Gastrocnemius medialis (tissue), 4 donors: ENCODE measurements at regions not wholly inside any gene's neighbourhood (a gene's known extent, or its start where the extent isn't known, plus 50 kb on each side); places are given as distances from the start of the nearest gene placed in this dataset.

Experiments
- ATAC-seq, 2 donors: fragments of 150-250 bp; one replicate each; pipeline ENCODE4 v1.9.1; 2016
- DNase-seq, 2 donors: peaks; one replicate each; pipeline ENCODE4 v3.0.0-alpha.2; 2019
- H3K27ac ChIP-seq, 4 donors: fragments of 200-600 bp; sonication (generic); 1 replicate in 1 of 4; 2 replicates in 3 of 4; pipeline ENCODE4 v1.5.1; 2016 to 2018; ENCODE audit warnings: mild to moderate bottlenecking in 2 of 4, moderate library complexity in 1 of 4
- H3K27me3 ChIP-seq, 3 donors: fragments of 200-600 bp; sonication (generic) in 2 of 3; 1 replicate in 1 of 3; 2 replicates in 2 of 3; pipeline versions ENCODE4 v1.5.1 to v1.6.0; 2016 to 2019; ENCODE audit warnings: mild to moderate bottlenecking in 1 of 3, moderate library complexity in 1 of 3
- H3K36me3 ChIP-seq, 2 donors: fragments of 200-600 bp; sonication (generic) in 1 of 2; one replicate each; pipeline ENCODE4 v1.5.1; 2017 to 2018
- H3K4me1 ChIP-seq, 2 donors: fragments of 200-600 bp; sonication (generic) in 1 of 2; one replicate each; pipeline ENCODE4 v1.5.1; 2016 to 2017; ENCODE audit warnings: mild to moderate bottlenecking in 2 of 2
- H3K4me3 ChIP-seq, 4 donors: fragments of 200-600 bp; sonication (generic) in 3 of 4; 1 replicate in 1 of 4; 2 replicates in 3 of 4; pipeline ENCODE4 v1.5.1; 2016 to 2019; ENCODE audit warnings: mild to moderate bottlenecking in 2 of 4
- H3K9me3 ChIP-seq, 3 donors: fragments of 200-600 bp; sonication (generic) in 2 of 3; 1 replicate in 1 of 3; 2 replicates in 2 of 3; pipeline ENCODE4 v1.5.1; 2016 to 2019
- POLR2A ChIP-seq, 2 donors: fragments of 450-650 bp; IDR thresholded peaks; one replicate each; pipeline ENCODE4 v1.6.1; 2017; ENCODE audit warnings: antibody characterized with exemption in 2 of 2, mild to moderate bottlenecking in 2 of 2, moderate library complexity in 2 of 2
- in situ Hi-C, 4 donors: fragments of 200-750 bp; cut with MboI; loops; one replicate each; pipeline versions ENCODE4 v1.15.0 to v1.8.0; 2017; ENCODE audit warnings: low sequenced_read_pairs in 4 of 4
- intact Hi-C: fragments of 100-400 bp; cut with DNase I; formaldehyde crosslinking; loops from one replicate; pipeline ENCODE4 v1.15.1; 2023; ENCODE audit warnings: low total_unique reads
- TF ChIP-seq, protein P1 (sequence below), 5 experiments: fragments of 450-650 bp in 3 of 5; fragments of 200-600 bp in 2 of 5; sonication (generic) in 2 of 5; IDR thresholded peaks in 4 of 5; conservative IDR thresholded peaks in 1 of 5; 1 replicate in 4 of 5; 2 replicates in 1 of 5; pipeline ENCODE4 v1.5.1; 2016 to 2019; ENCODE audit warnings: antibody characterized with exemption in 5 of 5, mild to moderate bottlenecking in 3 of 5, moderate library complexity in 3 of 5

DNA sequence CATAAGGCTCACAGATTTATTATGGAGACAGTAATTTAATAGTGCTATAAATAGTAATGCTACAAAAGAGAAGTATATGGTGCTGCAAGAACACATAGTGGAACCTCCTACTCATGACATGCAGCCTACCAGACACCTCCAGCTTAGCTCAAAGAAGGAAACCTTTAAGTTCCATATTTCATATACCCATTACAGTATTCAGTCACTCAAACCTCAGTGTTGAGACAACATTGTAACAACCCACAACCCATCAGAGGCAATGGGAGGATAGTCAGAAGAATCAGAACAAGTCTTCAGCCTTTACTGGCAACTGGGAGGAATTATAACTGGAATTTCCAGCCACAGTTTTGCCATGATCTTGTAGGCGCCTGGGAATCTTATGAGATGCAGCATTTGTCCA lies 186.3 kb upstream of the VSTM2A start:
- Histone ChIP-seq H3K27ac (no peak overlapping the region), H3K36me3 (no peaks in the 10 kb centered on the region), H3K9me3 (no peaks in the 10 kb centered on the region), H3K4me3 (no peak overlapping the region), H3K27me3 (no peaks in the 10 kb centered on the region), H3K4me1 (no peaks in the 10 kb centered on the region)
- TF ChIP-seq POLR2A (IDR thresholded peaks at IDR 0.05), result no peak
- TF ChIP-seq, protein P1, sequence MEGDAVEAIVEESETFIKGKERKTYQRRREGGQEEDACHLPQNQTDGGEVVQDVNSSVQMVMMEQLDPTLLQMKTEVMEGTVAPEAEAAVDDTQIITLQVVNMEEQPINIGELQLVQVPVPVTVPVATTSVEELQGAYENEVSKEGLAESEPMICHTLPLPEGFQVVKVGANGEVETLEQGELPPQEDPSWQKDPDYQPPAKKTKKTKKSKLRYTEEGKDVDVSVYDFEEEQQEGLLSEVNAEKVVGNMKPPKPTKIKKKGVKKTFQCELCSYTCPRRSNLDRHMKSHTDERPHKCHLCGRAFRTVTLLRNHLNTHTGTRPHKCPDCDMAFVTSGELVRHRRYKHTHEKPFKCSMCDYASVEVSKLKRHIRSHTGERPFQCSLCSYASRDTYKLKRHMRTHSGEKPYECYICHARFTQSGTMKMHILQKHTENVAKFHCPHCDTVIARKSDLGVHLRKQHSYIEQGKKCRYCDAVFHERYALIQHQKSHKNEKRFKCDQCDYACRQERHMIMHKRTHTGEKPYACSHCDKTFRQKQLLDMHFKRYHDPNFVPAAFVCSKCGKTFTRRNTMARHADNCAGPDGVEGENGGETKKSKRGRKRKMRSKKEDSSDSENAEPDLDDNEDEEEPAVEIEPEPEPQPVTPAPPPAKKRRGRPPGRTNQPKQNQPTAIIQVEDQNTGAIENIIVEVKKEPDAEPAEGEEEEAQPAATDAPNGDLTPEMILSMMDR (IDR thresholded peaks at IDR 0.05 in 4 of 5, conservative IDR thresholded peaks at IDR 0.05 in 1 of 5), result no peak
- intact Hi-C loops, result no loop called here
- in situ Hi-C loops, result no loop called here
- ATAC-seq, result no peak
- DNase-seq, result no peak

DNA sequence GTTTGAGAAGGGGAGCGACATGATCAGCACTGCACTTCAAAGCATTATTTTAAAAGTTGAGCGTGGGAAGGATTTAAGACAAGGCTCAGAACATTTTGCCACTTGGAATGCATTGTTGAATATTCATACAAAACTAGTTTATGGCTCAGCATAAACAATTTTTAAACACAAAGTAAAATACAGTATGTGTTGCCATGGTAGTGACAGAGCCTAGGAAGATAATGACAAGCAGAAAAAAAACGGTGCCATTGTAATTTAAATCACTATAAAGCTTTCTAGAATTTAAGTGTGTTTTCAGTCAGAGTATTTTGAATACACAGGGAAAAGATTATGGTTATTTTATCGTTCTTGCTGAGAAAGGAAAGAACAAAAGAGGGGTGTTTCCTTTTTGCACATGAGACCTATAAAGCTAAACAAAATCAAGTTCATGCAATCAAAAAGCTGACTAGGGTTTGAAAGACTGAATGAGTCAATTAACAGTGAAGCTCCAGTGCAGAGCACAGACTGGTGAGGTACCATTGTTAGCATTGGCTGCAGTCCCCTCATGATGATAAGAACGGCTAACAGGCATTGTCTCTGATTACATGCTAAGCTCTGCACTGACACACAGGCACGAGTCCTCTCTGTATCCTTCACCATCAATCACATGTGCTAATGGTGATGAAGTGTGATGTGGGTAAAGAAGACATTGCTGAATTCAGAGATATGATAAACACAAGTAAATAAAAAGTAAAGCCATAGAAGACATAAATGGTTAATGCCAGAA lies 181.9 kb upstream of the VSTM2A start:
- DNase-seq, result no peak
- in situ Hi-C loops, result no loop called here
- H3K4me1 ChIP-seq, result no peaks in the 10 kb centered on the region
- no peaks in the 10 kb centered on the region for H3K36me3 ChIP-seq
- no peak overlapping the region for H3K27ac ChIP-seq
- intact Hi-C loops, result no loop called here
- H3K4me3 ChIP-seq, result no peak overlapping the region
- TF ChIP-seq POLR2A (IDR thresholded peaks at IDR 0.05), result no peak
- TF ChIP-seq, protein P1 (IDR thresholded peaks at IDR 0.05 in 4 of 5, conservative IDR thresholded peaks at IDR 0.05 in 1 of 5), result no peak
- H3K27me3 ChIP-seq, result no peaks in the 10 kb centered on the region
- no peaks in the 10 kb centered on the region for H3K9me3 ChIP-seq
- no peak for ATAC-seq

DNA sequence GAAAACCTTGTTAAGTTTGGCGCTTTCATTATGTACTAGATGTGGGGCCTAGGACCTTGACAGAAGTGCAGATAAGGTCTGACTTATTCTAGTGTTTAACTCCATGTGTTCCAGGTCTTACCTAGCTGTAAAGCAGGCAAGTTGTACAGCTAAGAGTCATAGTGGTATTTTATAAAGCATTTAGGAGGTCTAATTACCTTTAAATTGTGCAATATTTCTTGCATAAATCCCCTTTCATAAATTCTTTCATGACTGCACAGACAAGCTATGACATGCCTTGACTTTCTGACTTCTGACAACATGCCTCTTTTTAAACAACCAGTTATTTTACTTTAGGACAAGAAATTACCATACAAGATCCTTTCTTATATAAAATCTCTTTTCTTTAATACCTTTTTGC lies 151.6 kb upstream of the VSTM2A start:
- intact Hi-C loops, result no loop called here
- no peak overlapping the region for H3K27ac ChIP-seq
- H3K4me1 ChIP-seq, result no peaks in the 10 kb centered on the region
- no peaks in the 10 kb centered on the region for H3K27me3 ChIP-seq
- in situ Hi-C loops, result no loop called here
- ATAC-seq, result no peak
- no peaks in the 10 kb centered on the region for H3K9me3 ChIP-seq
- H3K4me3 ChIP-seq, result no peak overlapping the region
- DNase-seq, result no peak
- no peak for TF ChIP-seq POLR2A (IDR thresholded peaks at IDR 0.05)
- TF ChIP-seq, protein P1 (IDR thresholded peaks at IDR 0.05 in 4 of 5, conservative IDR thresholded peaks at IDR 0.05 in 1 of 5), result no peak
- H3K36me3 ChIP-seq, result no peaks in the 10 kb centered on the region

DNA sequence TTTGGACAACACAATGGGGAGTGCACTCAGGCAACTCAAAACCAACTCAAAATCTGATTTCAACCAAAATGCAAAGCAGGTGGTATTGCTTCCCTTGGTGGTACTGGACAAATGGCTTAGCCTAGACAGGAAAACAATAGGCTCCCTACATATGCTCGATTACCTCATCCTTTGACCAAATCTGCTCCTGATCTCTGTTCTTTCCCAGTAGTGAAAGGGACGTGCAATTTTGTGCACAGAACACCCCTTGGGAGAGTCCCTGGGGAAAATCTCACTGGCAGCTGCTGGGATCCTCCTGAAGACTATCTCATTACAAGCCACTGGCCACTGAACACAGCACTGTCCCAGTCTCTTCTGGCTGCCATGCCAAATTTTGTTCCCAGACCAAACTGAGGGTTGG lies 149.2 kb upstream of the VSTM2A start:
- H3K27me3 ChIP-seq, result no peaks in the 10 kb centered on the region
- no peaks in the 10 kb centered on the region for H3K9me3 ChIP-seq
- H3K4me3 ChIP-seq, result no peak overlapping the region
- intact Hi-C loops, result no loop called here
- no peak for TF ChIP-seq POLR2A (IDR thresholded peaks at IDR 0.05)
- TF ChIP-seq, protein P1 (IDR thresholded peaks at IDR 0.05 in 4 of 5, conservative IDR thresholded peaks at IDR 0.05 in 1 of 5), result no peak
- no peaks in the 10 kb centered on the region for H3K36me3 ChIP-seq
- no peak for DNase-seq
- ATAC-seq, result no peak
- no peaks in the 10 kb centered on the region for H3K4me1 ChIP-seq
- H3K27ac ChIP-seq, result no peak overlapping the region
- in situ Hi-C loops, result no loop called here

DNA sequence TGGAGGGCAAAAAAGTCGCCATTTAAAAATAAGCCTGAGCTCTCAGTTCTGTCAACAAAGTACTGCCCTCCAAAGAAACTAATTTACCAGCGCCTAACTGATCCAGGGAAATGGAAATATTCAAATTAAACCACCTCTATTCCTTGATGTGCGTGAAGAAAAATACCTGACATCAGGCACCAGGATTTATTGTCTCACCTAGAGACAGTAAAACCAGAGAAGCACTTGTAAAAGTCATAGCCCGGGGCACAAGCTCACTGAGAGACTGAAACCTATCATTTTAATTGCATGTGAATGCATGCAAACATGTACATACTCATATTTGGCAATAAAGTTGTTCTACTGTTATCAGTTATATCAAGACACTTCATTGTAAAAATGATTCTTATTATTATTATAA lies 147.3 kb upstream of the VSTM2A start:
- in situ Hi-C loops, result no loop called here
- H3K27ac ChIP-seq, result no peak overlapping the region
- ATAC-seq, result no peak
- no peak for DNase-seq
- H3K4me3 ChIP-seq, result no peak overlapping the region
- TF ChIP-seq POLR2A (IDR thresholded peaks at IDR 0.05), result no peak
- TF ChIP-seq, protein P1 (IDR thresholded peaks at IDR 0.05 in 4 of 5, conservative IDR thresholded peaks at IDR 0.05 in 1 of 5), result no peak
- intact Hi-C loops, result no loop called here
- no peaks in the 10 kb centered on the region for H3K4me1 ChIP-seq
- H3K9me3 ChIP-seq, result no peaks in the 10 kb centered on the region
- H3K27me3 ChIP-seq, result no peaks in the 10 kb centered on the region
- no peaks in the 10 kb centered on the region for H3K36me3 ChIP-seq
